GM19240 (cell line): ENCODE measurements at regions not wholly inside any gene's neighbourhood (a gene's known extent, or its start where the extent isn't known, plus 50 kb on each side); places are given as distances from the start of the nearest gene placed in this dataset.
A peak's percentile ranks its signal among the peaks of the same experiment; 100 is the strongest.
"Not testable (repeated sequence)": the region's sequence is repeated elsewhere in the genome, so short reads cannot be mapped to it uniquely, and the experiment has no call there.

Source experiments
- DNase-seq: peaks from one replicate; pipeline ENCODE4 v3.0.0; 2011; ENCODE audit warnings: low spot score; ENCODE audit not compliant: insufficient read length

DNA sequence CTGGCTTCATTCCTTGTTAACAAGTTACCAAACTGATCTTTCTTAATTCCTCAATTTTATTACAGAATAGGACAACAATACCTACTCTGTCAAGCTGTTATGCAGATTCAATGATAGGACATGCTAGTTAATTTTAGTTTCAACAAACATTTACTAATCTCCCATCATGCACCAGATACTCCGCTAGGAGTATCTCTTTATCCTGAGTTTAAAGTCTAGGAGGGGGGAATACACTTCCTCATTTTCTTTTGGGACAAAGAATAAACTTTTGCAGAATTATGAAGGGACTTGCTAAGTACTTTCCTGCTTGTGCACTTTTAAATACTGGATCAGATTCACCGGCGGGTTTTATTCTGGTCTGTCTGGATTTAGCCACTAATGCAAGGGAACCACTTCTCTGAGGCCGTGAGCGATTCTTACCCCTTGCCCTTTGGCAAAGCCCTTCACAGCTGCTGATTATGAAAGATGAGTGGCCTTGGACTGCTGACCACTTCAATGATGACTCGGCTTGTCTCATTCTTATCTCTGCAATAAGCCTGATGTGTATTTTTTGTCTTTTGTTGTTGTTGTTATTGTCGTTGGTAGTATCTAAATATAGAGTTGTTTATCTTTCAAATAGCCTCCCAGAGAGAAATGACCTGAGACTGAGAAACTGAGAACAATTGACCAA lies 73.9 kb downstream of the RMI1 start:
- no peak for DNase-seq

DNA sequence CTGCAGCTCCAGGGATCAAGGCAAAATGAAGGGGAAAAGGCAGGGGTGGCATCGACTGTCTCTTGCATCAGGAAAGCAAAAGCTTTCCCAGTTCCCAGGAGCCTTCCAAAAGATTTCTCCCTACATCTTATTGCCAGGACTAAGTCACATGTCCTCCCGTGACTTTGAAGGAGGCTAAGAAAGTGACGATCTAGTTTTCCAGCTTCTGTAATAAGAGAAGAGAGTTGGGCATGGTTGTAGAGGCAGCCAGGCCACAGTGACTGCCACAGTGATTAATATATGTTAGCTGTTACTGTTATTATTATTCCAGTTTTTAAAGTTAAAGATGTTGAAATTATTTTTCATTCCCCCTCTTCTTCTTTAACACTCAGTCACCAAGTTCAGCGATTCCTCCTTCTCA lies 77.1 kb downstream of the RMI1 start:
- DNase-seq: no peak

DNA sequence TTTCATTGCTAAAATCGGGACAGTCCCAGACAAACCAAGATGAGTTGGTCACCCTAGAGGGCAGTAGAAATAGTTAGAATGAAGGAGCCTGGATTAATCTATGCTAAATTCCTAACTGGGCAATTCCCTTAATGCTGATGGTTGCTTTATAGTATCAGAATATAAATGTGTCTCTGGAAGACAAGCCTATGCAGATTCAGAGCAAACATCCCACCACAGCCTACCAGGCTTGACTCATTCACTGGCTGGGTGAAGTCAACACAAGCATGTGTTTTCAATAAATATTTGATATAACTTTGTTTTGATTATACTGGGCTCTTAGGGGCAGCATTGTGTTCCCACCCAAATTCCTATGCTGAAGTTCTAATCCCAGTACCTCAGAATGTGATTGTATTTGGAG lies 79.3 kb downstream of the RMI1 start:
- no peak for DNase-seq

DNA sequence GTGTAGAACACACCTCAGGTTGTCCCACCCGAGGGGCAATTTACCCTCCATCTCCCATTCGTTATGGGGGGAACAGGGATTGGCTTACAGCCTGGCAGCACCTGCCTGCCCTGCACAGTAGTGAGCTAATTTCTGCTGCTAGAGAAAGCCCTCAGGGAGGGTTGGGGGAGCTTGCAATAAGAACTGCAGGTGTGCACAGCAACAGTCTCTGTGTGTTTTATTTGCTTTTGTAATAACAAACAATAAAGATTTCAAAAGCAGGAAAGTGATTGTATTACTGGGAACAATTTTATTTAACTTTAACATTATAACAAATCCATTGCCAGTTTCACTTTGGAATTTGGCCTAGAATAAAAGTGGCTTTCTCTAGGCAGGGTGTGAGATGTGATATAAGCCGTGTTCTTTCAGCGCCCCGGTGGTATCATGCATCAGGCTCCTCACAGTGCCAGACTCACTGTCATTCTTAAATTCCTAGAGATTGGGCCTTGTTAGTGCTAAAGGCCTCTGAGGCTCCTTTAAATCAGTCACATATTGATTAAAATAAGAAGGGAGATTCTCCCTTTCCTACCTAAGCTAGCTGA lies 81.1 kb downstream of the RMI1 start:
- no peak for DNase-seq

DNA sequence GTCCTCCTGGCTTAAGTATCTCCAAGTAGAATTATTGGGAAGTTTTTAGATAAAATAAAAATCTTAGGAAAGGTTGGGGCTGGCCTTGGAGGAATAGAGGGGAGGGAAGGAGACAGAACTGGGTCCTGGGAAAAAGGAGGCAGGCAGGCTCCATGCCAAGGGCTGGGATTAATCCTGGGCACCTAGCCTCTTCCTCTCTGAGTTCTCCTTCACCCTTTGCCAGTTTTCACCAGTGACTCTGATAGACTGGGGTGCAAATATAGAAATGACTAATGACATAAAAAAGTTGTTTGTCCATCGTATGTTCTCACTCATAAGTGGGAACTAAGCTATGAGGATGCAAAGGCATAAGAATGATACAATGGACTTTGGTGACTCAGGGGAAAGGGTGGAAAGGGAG lies 81.9 kb downstream of the RMI1 start:
- DNase-seq: no peak

DNA sequence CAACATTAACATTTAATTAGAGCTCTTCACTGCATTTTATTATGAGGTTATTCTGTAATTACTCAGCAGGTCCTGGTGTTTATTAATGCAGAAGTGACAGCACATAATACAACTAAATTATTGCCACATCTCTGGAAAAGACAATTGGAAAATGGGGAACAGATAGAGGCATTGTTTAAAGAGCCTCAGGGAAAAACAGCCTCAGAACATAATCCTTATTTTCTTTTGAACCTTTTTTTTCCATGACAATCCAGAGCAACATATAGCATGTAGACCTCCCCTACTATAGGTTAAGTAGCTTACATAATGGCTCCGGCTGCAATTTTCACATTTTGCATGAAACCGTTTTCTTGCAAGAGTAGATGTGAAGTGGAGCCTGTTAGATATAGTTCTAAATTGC lies 87.2 kb downstream of the RMI1 start:
- DNase-seq: no peak

DNA sequence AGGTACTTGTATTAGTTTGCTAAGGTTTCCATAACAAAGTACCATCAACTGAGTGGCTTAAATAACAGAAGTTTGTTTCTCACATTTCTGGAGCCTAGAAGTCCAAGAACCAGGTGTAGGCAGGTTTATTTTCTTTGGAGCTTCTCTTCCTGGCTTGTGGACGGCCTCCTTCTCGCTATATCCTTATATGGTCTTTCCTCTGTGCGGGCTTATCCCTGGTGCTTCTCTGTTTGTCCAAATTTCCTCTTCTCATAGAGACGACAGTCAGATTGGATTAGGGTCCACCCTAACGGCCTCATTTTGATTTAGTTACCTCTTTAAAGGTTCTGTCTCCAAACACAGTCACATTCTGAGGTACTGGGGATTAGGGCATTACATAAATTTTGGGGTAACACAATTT lies 88.3 kb downstream of the RMI1 start:
- DNase-seq: no peak

DNA sequence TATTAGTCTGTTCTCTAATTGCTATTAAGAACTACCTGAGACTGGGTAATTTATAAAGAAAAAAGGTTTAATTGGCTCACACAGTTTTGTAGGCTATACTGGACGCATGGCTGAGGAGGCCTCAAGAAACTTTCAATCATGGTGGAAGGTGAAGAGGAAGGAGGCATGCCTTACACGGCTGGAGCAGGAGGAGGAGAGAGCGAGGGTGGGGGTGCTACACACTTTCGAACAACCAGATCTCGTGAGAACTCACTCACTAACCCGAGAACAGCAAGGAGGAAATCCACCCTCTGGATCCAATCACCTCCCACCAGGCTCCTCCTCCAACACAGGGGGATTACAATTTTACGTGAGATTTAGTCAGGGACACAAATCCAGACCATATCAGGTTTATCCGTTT lies 90.0 kb downstream of the RMI1 start:
- DNase-seq: no peak

DNA sequence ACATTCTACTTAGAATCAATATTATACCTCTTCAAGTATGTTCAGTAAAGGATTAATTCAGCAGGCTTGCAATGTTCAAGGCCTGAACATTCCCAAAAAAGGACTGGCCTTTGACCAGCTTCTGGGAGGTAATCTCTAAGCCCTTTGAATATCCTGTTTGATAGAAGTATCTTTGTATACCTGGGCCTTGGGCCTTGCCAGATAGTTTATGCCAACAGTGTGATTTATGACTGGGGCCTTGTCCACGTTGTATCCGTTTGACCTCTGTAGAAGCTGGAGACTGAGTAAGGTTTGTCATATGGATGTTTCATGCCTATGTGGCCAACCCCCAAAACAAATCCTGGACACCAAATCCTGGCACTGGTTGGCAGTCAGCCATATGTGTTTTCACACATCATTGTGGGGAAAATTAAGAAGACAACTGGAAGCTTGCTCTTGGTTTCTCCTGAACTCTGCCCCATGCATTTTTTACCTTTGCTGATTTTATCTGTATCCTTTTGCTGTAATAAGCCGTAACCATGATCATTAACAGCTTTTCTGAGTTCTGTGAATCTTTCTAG lies 92.1 kb downstream of the RMI1 start:
- no peak for DNase-seq

DNA sequence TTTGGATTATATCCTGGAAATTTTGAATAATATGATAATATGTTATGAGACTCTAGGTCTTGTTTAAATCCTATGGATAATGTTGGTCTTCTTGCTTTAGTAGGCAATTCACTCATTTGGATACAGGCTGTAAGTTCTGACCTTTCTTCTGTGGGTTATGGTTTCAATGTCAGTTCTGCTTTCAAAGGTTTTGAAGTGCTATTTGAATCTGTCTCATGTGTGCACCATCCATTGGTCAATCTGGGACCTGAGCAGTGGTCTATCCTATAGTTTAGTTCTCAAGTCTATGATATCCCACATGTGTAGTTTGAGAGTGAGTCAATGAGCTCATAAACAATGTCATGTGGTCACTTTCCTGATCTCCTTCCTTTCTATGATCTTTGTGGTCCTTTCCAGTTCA lies 94.4 kb downstream of the RMI1 start:
- DNase-seq: no peak

DNA sequence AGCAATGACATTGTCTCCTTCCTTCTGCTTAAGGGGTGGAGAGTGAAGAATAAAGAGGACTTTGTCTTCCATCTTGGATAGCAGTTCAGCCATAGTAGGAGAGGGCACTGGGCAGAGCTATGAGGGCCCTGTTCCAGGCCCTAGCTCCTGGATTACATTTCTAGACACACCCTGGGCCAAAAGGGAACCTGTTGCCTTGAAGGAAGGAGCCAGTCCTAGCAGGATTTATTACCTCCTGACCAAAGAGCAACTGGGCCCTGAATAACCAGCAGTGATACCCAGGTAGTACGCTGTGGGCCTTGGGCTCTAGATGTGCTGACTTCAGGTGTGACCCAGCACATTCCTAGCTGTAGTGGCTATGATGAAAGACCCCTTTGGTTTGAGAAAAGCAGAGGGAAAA lies 95.8 kb downstream of the RMI1 start:
- DNase-seq: no peak

DNA sequence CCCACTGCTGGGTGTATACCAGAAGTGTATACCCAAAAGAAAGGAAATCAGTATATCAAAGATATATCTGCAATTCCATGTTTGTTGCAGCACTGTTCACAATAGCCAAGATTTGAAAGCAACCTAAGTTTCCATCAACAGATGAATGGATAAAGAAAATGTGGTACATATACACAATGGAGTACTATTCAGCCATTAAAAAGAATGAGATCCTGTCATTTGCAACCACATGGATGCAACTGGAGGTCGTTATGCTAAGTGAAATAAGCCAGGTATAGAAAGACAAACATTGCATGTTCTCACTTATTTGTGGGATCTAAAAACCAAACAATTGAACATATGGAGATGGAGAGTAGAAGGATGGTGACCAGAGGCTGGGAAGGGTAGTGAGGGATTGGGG lies 97.2 kb downstream of the RMI1 start:
- DNase-seq: not testable (repeated sequence)

DNA sequence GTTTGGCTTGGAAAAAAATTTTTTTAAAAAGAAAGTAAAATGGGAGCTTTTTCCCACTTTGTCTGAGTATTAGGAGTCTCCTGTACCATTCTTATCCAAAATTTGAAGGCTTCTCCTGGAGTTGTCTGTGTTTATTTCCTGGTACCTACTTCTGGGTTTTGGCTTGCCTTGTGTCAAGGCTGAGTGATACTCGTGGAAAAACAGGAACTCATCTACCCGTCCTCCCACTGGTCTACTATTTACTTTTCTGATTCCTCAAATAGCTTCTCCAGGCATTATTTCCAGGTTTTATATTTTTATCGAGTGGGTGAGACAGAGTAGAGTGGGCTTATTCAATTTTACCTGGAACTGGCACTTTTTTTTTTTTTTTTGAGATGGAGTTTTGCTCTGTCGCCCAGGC lies 99.4 kb downstream of the RMI1 start:
- DNase-seq: no peak

DNA sequence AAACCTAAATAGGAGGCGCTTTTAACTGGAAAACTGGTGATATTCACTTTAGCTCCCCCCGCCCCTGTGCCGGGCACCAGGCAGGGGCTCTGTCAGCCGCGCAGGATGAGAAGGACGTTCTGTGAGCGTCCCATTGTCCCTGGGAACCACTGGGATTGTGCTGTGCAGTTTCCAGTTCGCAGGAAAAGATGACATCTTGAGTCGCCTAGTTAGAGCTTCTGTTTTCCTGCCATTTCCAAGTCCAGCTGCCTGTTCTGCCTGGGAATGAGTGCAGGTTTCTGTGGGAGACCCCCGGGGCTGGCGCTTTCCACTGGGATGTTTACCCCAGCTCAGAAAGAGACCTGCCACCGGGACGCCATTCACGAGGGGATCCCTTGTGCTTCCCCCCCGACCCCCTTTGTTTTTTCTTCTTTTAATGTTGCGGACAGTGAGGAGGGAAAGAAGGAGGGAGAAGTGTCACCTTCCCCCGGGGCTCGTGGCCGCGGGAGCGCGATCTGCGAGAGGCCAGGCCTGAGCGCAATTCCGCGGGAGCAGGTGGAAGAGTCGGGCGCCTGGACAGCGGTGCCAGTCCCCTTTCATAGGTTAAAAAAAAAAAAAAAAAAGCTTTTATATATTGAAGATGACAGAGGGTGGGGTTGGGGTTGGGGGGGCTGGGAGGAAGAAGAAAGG lies 121.5 kb downstream of the RMI1 start:
- no peak for DNase-seq

DNA sequence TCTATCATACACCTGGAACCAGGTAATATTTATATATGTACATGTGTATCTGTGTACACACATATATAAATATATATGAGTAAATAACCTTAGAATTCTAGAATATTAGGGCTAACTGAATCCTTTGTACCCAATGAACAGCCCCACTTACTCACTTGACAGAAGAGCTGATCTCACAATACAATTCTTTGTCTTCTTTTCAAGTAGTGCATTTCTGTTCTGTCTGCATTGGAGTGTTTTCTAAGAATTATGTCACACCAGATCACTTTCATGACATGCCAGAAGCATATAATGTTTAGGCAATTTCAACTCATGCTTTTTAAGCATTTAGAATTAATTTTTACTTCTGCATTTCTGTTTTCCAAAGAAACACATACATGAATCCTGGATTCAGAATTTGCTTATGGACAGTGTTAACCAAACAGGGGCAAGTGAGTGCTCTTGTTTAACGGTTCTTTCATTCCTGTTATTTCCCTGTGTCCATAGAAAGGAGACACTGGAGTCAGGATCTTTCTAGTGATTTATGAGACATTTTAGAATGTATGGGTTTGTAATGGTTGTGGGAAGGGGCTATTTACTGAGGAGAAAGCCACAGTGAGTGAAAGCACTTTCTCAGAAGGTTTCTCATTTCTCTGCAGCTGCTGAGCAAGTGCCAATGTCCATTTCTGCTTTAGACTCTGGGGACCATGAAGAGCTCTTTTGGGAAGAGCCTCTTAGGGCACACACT lies 123.2 kb downstream of the RMI1 start:
- no peak for DNase-seq

DNA sequence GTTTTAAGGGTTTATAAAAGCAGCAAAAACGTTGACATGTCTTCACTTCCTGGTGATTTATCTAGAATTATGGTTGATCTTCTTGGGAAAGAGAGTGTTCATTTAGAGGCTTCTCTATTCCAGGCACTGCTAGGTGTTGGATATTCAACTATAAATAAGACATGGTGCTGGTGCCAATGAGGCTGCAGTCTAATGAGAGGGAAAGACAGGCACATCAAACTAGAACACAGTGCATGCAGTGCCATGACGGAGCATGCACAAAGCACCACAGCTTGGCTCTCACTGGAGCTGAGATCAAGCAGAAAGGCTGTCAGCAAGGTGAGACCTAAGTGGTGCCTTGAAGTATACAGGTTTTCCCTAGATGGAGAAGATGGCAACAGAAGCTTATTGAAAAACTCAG lies 126.5 kb downstream of the RMI1 start:
- DNase-seq: no peak

DNA sequence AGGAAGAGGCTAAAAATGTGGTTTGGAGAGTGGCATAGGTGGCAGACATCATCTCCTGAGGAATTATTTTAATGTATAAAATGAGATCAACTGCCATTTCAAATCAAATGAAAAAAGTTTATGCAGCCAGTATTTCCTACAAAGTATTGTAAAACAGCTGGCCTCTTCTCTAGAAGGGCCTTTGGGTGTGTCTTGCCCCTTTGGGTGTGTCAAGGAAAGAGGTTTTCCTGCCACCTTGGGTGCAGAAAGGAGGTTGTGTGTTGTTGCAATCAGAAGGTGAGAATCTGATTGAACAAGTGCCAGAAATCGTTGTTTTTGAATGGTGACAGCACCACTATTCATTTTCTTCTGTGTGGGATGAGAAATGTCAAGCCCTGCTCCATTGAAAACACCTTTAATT lies 127.4 kb downstream of the RMI1 start:
- no peak for DNase-seq

DNA sequence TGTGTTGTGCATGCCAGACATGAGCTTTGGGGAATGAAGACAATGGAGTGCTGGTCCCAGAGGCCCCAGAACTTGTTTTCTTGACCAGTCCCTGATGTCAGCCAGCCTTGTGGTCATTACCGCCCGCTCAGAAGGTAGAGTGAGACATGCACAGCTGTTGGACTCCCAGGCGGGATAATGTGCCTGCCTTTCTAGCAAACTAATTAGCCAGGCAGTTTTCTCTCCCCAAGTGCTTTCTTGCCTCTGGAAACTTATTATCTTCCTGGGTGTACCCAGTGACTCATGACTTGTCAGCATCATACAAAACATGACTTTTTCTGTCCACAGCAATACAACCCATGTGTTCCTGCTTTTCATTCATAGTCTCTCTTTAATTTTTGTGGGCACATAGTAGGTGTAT lies 131.1 kb downstream of the RMI1 start:
- no peak for DNase-seq

DNA sequence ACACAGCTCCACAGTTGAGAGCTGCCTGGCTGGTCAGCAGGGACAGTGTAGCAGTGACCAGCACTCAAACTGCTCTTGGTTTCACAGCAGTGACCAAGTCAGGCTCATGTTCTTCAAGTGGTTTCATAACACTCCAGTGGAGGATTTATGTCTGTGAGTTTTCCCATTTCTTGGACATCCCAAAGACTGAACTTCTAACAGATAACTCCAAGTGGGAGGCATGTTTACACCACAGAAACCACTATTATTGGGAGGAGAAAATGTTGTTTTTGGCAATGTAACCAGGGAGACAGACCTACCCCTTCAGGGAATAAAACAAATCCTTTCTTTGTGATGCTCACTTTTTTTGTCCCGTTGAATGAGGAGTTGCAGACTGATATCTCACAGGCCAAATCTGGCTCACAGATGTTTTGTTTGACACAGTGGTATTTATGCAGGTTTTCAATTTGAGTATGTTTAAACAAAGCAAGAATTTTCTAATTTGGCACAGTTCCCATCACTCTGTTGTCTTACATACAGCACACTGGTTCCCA lies 141.5 kb downstream of the RMI1 start:
- DNase-seq: no peak

DNA sequence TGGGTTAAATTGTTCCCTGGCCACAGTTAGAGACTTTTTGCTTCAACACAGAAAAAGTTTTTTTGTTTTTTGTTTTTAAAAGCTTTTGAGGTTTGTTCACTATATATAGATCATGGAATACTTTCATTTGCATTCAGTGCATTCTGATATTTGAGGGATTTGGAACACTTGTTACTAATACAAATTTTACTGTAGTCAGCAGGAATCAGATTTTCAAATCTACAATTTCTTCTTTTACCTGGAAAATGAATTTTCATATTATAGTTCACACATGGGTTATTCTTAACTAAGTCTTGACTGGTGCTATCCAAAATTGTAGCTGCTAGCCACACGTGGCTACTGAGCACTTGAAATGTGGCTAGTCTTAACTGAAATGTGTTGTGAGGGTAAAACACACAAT lies 142.0 kb downstream of the RMI1 start:
- DNase-seq: no peak

DNA sequence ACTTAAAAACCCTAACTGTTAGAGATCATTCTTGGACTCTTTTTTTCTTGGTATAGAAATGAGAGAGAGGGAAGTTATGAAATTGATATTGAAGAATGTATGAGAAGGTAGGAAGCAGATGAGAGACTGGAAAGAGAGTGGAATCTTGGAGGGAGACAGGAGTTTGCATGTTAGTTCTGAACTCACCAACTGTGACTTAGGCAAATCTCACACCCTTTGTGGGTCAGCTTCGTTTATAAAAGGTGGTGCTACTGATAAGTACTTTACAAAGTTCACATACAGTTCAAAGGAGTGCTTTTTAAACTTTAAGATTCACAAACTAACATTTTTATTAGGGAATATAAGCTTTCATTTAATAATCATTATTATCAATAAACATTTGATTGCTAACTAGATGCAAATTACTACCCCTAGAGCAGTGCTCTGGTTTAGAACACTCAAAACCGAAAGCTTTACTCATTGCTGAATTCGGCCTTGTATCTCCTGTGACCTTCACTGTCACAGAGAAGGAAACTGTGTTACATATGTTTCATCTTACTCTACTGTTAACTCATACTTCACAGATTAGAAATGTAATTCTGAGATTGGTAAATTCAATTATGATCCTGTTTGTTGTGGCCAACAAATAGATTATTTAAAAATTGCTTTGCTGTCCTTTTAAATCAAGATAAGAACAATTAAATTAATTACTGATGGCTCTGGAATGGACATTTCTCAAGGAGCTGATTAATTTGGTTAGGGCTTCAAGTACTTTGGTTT lies 143.2 kb downstream of the RMI1 start:
- DNase-seq: peak; percentile 47
